ENCODE measurements at regions not wholly inside any gene's neighbourhood (a gene's known extent, or its start where the extent isn't known, plus 50 kb on each side); places are given as distances from the start of the nearest gene placed in this dataset.
A peak's percentile ranks its signal among the peaks of the same experiment; 100 is the strongest.

DNA sequence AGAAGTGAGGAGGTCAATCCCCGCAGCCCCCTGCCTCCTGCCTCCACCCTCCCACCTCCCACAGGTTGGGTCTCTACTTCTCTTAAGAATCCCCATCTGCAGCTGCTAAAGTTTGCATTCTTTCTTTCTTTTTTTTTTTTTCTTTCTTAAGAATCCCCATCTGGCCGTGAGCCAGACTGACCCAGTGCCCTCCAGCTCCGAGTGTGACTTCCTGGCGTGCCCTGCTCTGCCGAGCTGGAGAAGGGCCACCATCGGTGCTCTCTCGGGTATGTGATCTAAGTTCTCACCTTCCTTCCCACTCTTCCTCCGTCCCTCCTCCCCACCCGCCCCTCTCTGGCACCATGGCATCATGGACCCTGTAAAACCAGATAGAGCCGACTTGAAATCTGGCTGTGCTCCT lies 66.7 kb upstream of the LMO1 start:
- H3K4me3 ChIP-seq (replicated peaks in 1 of 2; ENCODE audit: low read depth in 2 of 2, low read length in 2 of 2): no peak overlapping the region
- TF ChIP-seq, protein P1, sequence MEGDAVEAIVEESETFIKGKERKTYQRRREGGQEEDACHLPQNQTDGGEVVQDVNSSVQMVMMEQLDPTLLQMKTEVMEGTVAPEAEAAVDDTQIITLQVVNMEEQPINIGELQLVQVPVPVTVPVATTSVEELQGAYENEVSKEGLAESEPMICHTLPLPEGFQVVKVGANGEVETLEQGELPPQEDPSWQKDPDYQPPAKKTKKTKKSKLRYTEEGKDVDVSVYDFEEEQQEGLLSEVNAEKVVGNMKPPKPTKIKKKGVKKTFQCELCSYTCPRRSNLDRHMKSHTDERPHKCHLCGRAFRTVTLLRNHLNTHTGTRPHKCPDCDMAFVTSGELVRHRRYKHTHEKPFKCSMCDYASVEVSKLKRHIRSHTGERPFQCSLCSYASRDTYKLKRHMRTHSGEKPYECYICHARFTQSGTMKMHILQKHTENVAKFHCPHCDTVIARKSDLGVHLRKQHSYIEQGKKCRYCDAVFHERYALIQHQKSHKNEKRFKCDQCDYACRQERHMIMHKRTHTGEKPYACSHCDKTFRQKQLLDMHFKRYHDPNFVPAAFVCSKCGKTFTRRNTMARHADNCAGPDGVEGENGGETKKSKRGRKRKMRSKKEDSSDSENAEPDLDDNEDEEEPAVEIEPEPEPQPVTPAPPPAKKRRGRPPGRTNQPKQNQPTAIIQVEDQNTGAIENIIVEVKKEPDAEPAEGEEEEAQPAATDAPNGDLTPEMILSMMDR (IDR thresholded peaks at IDR 0.05; ENCODE audit: low read depth, low read length): no peak
- no peak for DNase-seq (ENCODE audit: low read depth in 2 of 2)

DNA sequence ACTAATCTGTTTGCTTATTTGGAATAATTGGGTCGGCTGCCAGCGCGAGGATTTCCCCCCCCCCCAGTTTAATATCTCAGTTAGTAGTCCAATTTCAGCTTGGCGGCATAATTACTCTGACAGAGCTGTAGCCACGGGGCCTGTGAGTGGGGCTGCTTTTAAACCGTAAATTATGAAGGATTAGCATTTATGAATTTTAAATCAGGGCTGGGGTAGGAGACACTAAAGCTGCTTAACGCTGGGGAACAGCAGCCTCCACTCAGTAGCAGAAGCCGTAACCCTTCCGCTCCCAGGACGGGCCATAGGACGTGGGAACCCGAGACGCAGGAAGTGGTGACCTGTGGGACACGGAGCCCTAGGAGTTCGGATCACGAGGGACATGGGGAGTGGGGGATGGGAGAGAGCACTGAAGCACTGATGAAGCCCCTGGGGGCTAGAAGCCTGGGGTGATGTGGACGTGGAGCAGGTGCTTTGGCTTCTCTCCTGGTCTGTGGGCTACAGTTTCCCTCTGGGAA lies 66.2 kb upstream of the LMO1 start:
- no peak for DNase-seq (ENCODE audit: low read depth in 2 of 2)
- TF ChIP-seq, protein P1 (IDR thresholded peaks at IDR 0.05; ENCODE audit: low read depth, low read length): no peak
- no peak overlapping the region for H3K4me3 ChIP-seq (replicated peaks in 1 of 2; ENCODE audit: low read depth in 2 of 2, low read length in 2 of 2)

DNA sequence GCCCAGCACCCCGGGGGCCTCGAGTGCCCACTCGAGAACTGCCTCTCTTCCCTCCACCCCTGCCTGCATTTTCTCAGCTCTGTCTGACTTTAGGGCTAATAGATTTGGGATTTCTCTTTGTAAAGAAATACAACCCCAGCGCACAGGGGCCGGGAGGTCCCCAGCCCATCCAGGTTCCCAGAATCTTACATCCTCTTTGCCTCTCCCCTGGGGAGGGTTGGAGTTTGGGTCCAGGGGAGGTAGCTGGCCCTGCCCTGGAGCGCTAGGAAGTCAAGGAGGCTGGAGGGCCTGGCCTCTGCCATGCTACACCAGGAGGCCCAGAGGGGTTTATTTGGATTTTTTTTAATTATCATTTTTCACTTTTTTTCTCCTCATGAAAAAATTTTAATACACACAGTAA lies 65.7 kb upstream of the LMO1 start:
- TF ChIP-seq, protein P1 (IDR thresholded peaks at IDR 0.05; ENCODE audit: low read depth, low read length): no peak

DNA sequence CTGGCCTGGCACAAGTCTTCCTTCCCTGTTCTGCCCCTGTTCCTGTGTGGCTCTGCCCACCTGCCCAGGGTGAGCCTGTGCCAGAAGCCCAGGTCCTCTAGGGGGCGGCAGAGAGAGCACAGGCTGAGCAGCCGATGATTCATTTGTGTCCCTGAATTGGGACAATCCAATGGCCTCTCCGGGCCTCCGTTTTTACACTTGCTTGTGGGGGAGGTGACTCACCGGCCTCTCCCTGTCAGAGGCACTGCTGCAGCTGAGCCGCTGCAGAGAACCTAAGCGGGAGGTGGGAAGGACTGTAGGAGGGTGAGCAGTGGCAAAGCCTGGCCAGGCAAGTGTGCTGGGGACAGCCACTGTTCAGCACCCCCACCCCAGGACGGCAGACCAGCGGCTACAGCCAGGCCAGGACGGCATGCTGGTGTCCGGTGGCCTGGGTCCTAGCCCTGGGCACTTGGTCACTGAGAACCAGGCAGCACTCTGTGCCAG lies 65.2 kb upstream of the LMO1 start:
- DNase-seq (ENCODE audit: low read depth in 2 of 2): peak; percentile 69 to 90

More for the DNA sequence above, 65.7 kb upstream of the LMO1 start:
- DNase-seq (ENCODE audit: low read depth in 2 of 2): no peak
- H3K4me3 ChIP-seq (replicated peaks in 1 of 2; ENCODE audit: low read depth in 2 of 2, low read length in 2 of 2): no peak overlapping the region

GRCh38 chr11:8328231-8328794 lies 64.6 kb upstream of the LMO1 start:
- DNase-seq (ENCODE audit: low read depth in 2 of 2): no peak
- TF ChIP-seq, protein P1 (IDR thresholded peaks at IDR 0.05; ENCODE audit: low read depth, low read length): no peak
- H3K4me3 ChIP-seq (replicated peaks in 1 of 2; ENCODE audit: low read depth in 2 of 2, low read length in 2 of 2): no peak overlapping the region

More for the DNA sequence above, 65.2 kb upstream of the LMO1 start:
- no peak overlapping the region for H3K4me3 ChIP-seq (replicated peaks in 1 of 2; ENCODE audit: low read depth in 2 of 2, low read length in 2 of 2)
- TF ChIP-seq, protein P1 (IDR thresholded peaks at IDR 0.05; ENCODE audit: low read depth, low read length): peak; percentile 94

DNA sequence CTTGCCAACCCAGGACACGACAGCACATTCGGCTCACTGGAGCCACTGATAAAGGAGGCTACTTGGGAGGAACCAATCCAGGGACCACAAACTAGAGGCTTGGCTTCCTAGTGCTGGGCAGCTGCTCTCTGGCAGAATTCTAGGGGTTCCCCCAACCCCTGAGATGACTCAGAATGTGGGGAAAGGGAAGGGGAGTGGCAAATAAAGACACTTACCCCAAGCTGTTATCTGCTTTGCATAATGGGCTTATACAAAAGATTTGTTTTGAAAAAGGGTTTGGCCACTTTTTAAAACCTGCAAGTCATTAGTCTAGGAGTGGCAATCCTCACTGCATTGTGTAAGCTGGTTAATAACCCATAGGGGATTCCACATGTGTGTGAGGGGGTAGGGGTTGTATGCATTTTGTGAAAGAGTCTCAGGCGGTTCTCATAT lies 64.1 kb upstream of the LMO1 start:
- DNase-seq (ENCODE audit: low read depth in 2 of 2): no peak
- TF ChIP-seq, protein P1 (IDR thresholded peaks at IDR 0.05; ENCODE audit: low read depth, low read length): no peak
- H3K4me3 ChIP-seq (replicated peaks in 1 of 2; ENCODE audit: low read depth in 2 of 2, low read length in 2 of 2): no peak overlapping the region

Measured in cardiac fibroblast (primary cell).